Smooth muscle cell (in vitro differentiated cells): ENCODE measurements at regions not wholly inside any gene's neighbourhood (a gene's known extent, or its start where the extent isn't known, plus 50 kb on each side); places are given as distances from the start of the nearest gene placed in this dataset.
"Not testable (repeated sequence)": the region's sequence is repeated elsewhere in the genome, so short reads cannot be mapped to it uniquely, and the experiment has no call there.

Source experiments
- DNase-seq: peaks from one replicate; lab custom pipeline; 2025; ENCODE audit not compliant: unreplicated experiment; lab: John Stamatoyannopoulos, UW
- H2AFZ ChIP-seq: fragments of 200-600 bp; sonication (generic); 2 replicates; pipeline ENCODE4 v1.6.0; 2016; ENCODE audit warnings: antibody characterized with exemption, low read depth, mild to moderate bottlenecking
- H3F3A ChIP-seq: fragments of 200-600 bp; sonication (generic); 2 replicates; pipeline ENCODE4 v1.6.0; 2017; ENCODE audit warnings: antibody characterized with exemption, low read depth
- H3K27ac ChIP-seq: fragments of 200-600 bp; sonication (generic); 2 replicates; pipeline ENCODE4 v1.5.1; 2016; ENCODE audit warnings: low read depth, mild to moderate bottlenecking
- H3K27me3 ChIP-seq: fragments of 200-600 bp; sonication (generic); 2 replicates; pipeline ENCODE4 v1.6.1; 2016; ENCODE audit warnings: low read depth, mild to moderate bottlenecking
- H3K36me3 ChIP-seq: fragments of 200-600 bp; sonication (generic); 2 replicates; pipeline ENCODE4 v1.5.1; 2016; ENCODE audit warnings: low read depth
- H3K4me1 ChIP-seq: fragments of 200-600 bp; sonication (generic); 2 replicates; pipeline ENCODE4 v1.5.1; 2016; ENCODE audit warnings: low read depth
- H3K4me2 ChIP-seq: fragments of 200-600 bp; sonication (generic); 2 replicates; pipeline ENCODE4 v1.6.0; 2016; ENCODE audit warnings: mild to moderate bottlenecking
- H3K4me3 ChIP-seq: fragments of 200-600 bp; sonication (generic); 2 replicates; pipeline ENCODE4 v1.5.1; 2016; ENCODE audit warnings: mild to moderate bottlenecking
- H3K79me2 ChIP-seq: fragments of 200-600 bp; sonication (generic); 2 replicates; pipeline ENCODE4 v1.6.0; 2016; ENCODE audit warnings: low read depth, mild to moderate bottlenecking
- H3K9ac ChIP-seq: fragments of 200-600 bp; sonication (generic); 2 replicates; pipeline ENCODE4 v1.6.0; 2016; ENCODE audit warnings: low read depth
- H3K9me3 ChIP-seq: fragments of 200-600 bp; sonication (generic); replicated peaks from 2 replicates; pipeline ENCODE4 v1.5.1; 2016; ENCODE audit warnings: low read depth
- H4K20me1 ChIP-seq: fragments of 200-600 bp; sonication (generic); 2 replicates; pipeline ENCODE4 v1.6.0; 2016; ENCODE audit warnings: low read depth
- whole genome bisulfite sequencing: methylation state at CpG from one replicate; pipeline ENCODE4 v1.1.7; 2016; ENCODE audit warnings: low lambda C conversion rate; 5-methylcytosine and 5-hydroxymethylcytosine counted together
- TF ChIP-seq, protein P1 (sequence below): fragments of 200-600 bp; sonication (generic); IDR thresholded peaks from 2 replicates; pipeline ENCODE4 v1.5.1; 2017; ENCODE audit warnings: borderline replicate concordance, mild to moderate bottlenecking, antibody characterized with exemption; ENCODE audit not compliant: insufficient read depth, poor library complexity, severe bottlenecking

DNA sequence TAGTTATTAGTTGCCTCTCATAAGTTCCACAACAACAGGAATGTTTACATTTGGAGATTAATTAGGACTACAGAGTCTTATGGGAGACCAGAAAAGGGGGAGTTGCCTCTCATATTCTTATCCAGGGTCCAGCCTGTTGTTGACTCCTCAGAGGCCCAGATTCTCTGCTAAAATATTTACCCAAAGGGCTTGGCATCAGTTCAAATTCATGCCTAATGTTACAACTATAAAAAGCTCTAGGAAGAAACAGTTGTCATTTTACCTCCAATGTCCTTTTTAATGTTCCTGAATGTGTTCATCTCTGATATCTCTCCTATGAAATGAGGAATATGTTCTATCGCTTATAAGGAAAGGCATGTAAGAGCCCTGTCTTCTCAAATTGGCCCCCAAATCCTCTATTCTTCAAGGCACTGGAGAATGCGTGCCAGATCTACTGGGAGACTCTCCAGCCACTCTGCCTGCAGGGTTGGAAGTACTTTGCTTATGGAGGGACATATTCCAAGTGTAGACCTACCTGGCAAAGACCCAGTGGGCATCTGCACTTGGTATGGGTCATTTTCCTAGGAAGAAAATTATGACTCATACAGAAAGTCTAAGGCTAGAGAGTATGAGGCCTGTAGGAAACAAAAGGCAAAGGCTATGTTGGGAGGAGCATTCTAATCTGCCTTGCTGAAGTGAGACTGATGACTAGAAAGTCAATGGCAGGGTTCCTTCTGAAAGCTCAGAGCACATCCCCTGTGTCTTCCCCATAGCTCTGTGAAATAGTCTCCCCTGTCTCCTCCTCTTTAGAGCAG lies 192.6 kb downstream of the ESM1 start:
- H4K20me1 ChIP-seq, result no peaks in the 10 kb centered on the region
- TF ChIP-seq, protein P1, sequence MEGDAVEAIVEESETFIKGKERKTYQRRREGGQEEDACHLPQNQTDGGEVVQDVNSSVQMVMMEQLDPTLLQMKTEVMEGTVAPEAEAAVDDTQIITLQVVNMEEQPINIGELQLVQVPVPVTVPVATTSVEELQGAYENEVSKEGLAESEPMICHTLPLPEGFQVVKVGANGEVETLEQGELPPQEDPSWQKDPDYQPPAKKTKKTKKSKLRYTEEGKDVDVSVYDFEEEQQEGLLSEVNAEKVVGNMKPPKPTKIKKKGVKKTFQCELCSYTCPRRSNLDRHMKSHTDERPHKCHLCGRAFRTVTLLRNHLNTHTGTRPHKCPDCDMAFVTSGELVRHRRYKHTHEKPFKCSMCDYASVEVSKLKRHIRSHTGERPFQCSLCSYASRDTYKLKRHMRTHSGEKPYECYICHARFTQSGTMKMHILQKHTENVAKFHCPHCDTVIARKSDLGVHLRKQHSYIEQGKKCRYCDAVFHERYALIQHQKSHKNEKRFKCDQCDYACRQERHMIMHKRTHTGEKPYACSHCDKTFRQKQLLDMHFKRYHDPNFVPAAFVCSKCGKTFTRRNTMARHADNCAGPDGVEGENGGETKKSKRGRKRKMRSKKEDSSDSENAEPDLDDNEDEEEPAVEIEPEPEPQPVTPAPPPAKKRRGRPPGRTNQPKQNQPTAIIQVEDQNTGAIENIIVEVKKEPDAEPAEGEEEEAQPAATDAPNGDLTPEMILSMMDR, result no peak

DNA sequence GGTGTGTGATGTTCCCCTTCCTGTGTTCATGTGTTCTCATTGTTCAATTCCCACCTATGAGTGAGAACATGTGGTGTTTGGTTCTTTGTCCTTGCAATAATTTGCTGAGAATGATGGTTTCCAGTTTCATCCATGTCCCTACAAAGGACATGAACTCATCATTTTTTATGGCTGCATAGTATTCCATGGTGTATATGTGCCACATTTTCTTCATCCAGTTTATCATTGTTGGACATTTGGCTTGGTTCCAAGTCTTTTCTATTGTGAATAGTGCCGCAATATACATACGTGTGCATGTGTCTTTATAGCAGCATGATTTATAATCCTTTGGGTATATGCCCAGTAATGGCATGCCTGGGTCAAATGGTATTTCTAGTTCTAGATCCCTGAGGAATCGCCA lies 197.5 kb downstream of the ESM1 start:
- H2AFZ ChIP-seq, H3K27me3 ChIP-seq, H3K4me3 ChIP-seq, H3F3A ChIP-seq, H3K4me2 ChIP-seq, H3K27ac ChIP-seq, H3K36me3 ChIP-seq, H4K20me1 ChIP-seq, H3K9ac ChIP-seq, H3K79me2 ChIP-seq, H3K4me1 ChIP-seq, DNase-seq, H3K9me3 ChIP-seq: not testable (repeated sequence)
- 97% methylated on average over 3 of the region's 3 CpGs for WGBS

More for the DNA sequence above, 192.6 kb downstream of the ESM1 start:
- Histone ChIP-seq H3K79me2 (no peaks in the 10 kb centered on the region), H3K4me2 (no peak overlapping the region), H3K27me3 (no peaks in the 10 kb centered on the region), H2AFZ (no peak overlapping the region), H3K36me3 (no peaks in the 10 kb centered on the region), H3K4me1 (no peaks in the 10 kb centered on the region), H3K27ac (no peak overlapping the region), H3K9ac (no peak overlapping the region), H3F3A (no peaks in the 10 kb centered on the region), H3K9me3 (no peaks in the 10 kb centered on the region), H3K4me3 (no peak overlapping the region)
- no peak for DNase-seq
- WGBS, result 47% methylated on average over 2 of the region's 2 CpGs

DNA sequence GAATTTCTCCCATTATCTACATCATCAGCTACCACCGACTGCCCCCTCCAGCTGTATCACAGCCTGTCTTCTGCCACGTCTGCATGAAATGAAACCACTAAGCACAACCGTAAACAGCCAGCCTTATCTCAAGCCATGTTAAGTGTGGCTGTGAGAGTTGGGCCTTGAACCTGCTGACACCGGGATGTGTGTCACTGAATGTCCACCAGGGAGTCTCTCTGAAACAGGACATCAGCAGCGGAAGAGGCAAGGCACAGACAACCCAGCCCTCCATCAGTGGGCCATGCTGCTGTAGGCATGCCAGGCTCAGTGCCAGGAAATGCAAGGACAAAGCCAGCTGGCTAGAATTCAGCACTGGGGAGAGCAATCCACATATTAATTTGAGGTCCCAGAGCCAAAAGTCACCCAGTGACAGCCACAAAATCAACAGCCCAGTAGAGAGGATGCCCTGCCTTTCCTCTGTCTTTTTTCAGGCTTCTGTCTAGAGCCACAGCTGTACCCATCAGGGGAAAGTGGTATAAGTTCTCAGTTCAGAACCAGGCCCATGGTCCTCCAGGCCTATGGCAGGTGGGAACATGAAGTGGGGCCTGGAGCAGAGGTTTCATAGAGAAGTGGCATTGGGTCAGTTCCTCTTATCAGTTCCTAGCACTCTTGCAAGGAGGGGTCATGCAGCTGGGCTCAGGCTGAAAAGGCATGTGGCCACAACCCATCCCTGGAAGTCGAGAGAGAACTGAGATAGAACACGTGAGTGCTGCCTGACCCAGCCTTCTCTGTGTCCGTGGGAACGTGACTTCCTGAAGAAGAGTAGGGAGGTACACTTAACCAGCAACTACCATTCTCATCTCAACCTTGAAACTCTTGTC lies 199.4 kb downstream of the ESM1 start:
- no peaks in the 10 kb centered on the region for H3K4me1 ChIP-seq
- no peaks in the 10 kb centered on the region for H3K27me3 ChIP-seq
- no peak for DNase-seq
- H3K9me3 ChIP-seq, result no peaks in the 10 kb centered on the region
- no peak overlapping the region for H3K9ac ChIP-seq
- H3K79me2 ChIP-seq, result no peaks in the 10 kb centered on the region
- H3K4me2 ChIP-seq, result no peak overlapping the region
- TF ChIP-seq, protein P1, result no peak
- 63% methylated on average over 9 of the region's 9 CpGs for WGBS
- H3K4me3 ChIP-seq, result no peak overlapping the region
- no peak overlapping the region for H3K27ac ChIP-seq
- H2AFZ ChIP-seq, result no peak overlapping the region
- no peaks in the 10 kb centered on the region for H3K36me3 ChIP-seq
- no peaks in the 10 kb centered on the region for H4K20me1 ChIP-seq
- H3F3A ChIP-seq, result no peaks in the 10 kb centered on the region

DNA sequence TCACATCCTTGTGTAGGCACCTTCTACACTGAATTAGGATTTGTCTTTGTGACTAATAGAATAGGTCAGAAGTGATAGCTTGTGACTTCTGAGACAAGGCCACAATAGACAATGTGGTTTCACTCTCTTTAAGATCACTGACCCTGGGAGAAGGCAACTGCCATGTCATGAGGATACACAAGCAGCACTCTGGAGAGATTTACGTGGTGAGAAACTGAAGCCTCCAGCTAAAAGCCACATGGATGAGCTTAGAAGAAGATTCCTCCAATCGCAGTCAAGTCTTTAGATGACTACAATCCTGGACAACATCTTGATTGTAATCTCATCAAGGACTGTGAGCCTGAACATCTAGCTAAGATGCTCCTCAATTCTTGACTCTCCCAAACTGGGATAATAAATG lies 206.6 kb downstream of the ESM1 start:
- H2AFZ ChIP-seq, result no peak overlapping the region
- 37% methylated on average over 2 of the region's 2 CpGs for WGBS
- TF ChIP-seq, protein P1, result no peak

More for the DNA sequence above, 206.6 kb downstream of the ESM1 start:
- no peaks in the 10 kb centered on the region for H3K9me3 ChIP-seq
- H3K27ac ChIP-seq, result no peak overlapping the region
- no peaks in the 10 kb centered on the region for H4K20me1 ChIP-seq
- DNase-seq, result no peak
- no peaks in the 10 kb centered on the region for H3K79me2 ChIP-seq
- no peaks in the 10 kb centered on the region for H3K36me3 ChIP-seq
- no peak overlapping the region for H3K4me3 ChIP-seq
- H3K4me1 ChIP-seq, result no peaks in the 10 kb centered on the region
- H3K27me3 ChIP-seq, result no peaks in the 10 kb centered on the region
- no peak overlapping the region for H3K9ac ChIP-seq
- H3K4me2 ChIP-seq, result no peak overlapping the region
- no peaks in the 10 kb centered on the region for H3F3A ChIP-seq
